Smooth muscle cell (in vitro differentiated cells): ENCODE measurements at regions not wholly inside any gene's neighbourhood (a gene's known extent, or its start where the extent isn't known, plus 50 kb on each side); places are given as distances from the start of the nearest gene placed in this dataset.

Experiments
- DNase-seq: peaks from one replicate; lab custom pipeline; 2025; ENCODE audit not compliant: unreplicated experiment; lab: John Stamatoyannopoulos, UW
- H2AFZ ChIP-seq: fragments of 200-600 bp; sonication (generic); 2 replicates; pipeline ENCODE4 v1.6.0; 2016; ENCODE audit warnings: antibody characterized with exemption, low read depth, mild to moderate bottlenecking
- H3F3A ChIP-seq: fragments of 200-600 bp; sonication (generic); 2 replicates; pipeline ENCODE4 v1.6.0; 2017; ENCODE audit warnings: antibody characterized with exemption, low read depth
- H3K27ac ChIP-seq: fragments of 200-600 bp; sonication (generic); 2 replicates; pipeline ENCODE4 v1.5.1; 2016; ENCODE audit warnings: low read depth, mild to moderate bottlenecking
- H3K27me3 ChIP-seq: fragments of 200-600 bp; sonication (generic); 2 replicates; pipeline ENCODE4 v1.6.1; 2016; ENCODE audit warnings: low read depth, mild to moderate bottlenecking
- H3K36me3 ChIP-seq: fragments of 200-600 bp; sonication (generic); 2 replicates; pipeline ENCODE4 v1.5.1; 2016; ENCODE audit warnings: low read depth
- H3K4me1 ChIP-seq: fragments of 200-600 bp; sonication (generic); 2 replicates; pipeline ENCODE4 v1.5.1; 2016; ENCODE audit warnings: low read depth
- H3K4me2 ChIP-seq: fragments of 200-600 bp; sonication (generic); 2 replicates; pipeline ENCODE4 v1.6.0; 2016; ENCODE audit warnings: mild to moderate bottlenecking
- H3K4me3 ChIP-seq: fragments of 200-600 bp; sonication (generic); 2 replicates; pipeline ENCODE4 v1.5.1; 2016; ENCODE audit warnings: mild to moderate bottlenecking
- H3K79me2 ChIP-seq: fragments of 200-600 bp; sonication (generic); 2 replicates; pipeline ENCODE4 v1.6.0; 2016; ENCODE audit warnings: low read depth, mild to moderate bottlenecking
- H3K9ac ChIP-seq: fragments of 200-600 bp; sonication (generic); 2 replicates; pipeline ENCODE4 v1.6.0; 2016; ENCODE audit warnings: low read depth
- H3K9me3 ChIP-seq: fragments of 200-600 bp; sonication (generic); replicated peaks from 2 replicates; pipeline ENCODE4 v1.5.1; 2016; ENCODE audit warnings: low read depth
- H4K20me1 ChIP-seq: fragments of 200-600 bp; sonication (generic); 2 replicates; pipeline ENCODE4 v1.6.0; 2016; ENCODE audit warnings: low read depth
- CTCF ChIP-seq: fragments of 200-600 bp; sonication (generic); IDR thresholded peaks from 2 replicates; pipeline ENCODE4 v1.5.1; 2017; ENCODE audit warnings: borderline replicate concordance, mild to moderate bottlenecking, antibody characterized with exemption; ENCODE audit not compliant: insufficient read depth, poor library complexity, severe bottlenecking
- WGBS: methylation state at CpG from one replicate; pipeline ENCODE4 v1.1.7; 2016; ENCODE audit warnings: low lambda C conversion rate; 5-methylcytosine and 5-hydroxymethylcytosine counted together

GRCh38 chr6:140879946-140880345 is 1252.8 kb upstream of the GJE1 start:
- TF ChIP-seq CTCF, result no peak

GRCh38 chr6:140874066-140874465 is 1258.7 kb upstream of the GJE1 start:
- no peak for DNase-seq
- no peaks in the 10 kb centered on the region for H3K79me2 ChIP-seq
- no peak overlapping the region for H3K9ac ChIP-seq
- no peaks in the 10 kb centered on the region for H3K27me3 ChIP-seq
- no peak overlapping the region for H3K4me3 ChIP-seq
- 95% methylated on average over 3 of the region's 3 CpGs for WGBS
- H3K9me3 ChIP-seq, result no peaks in the 10 kb centered on the region
- H3K4me1 ChIP-seq, result no peaks in the 10 kb centered on the region
- H2AFZ ChIP-seq, result no peak overlapping the region
- no peaks in the 10 kb centered on the region for H3K36me3 ChIP-seq
- H3K4me2 ChIP-seq, result no peak overlapping the region
- H4K20me1 ChIP-seq, result no peaks in the 10 kb centered on the region
- TF ChIP-seq CTCF, result no peak
- H3F3A ChIP-seq, result no peaks in the 10 kb centered on the region
- no peak overlapping the region for H3K27ac ChIP-seq

More at GRCh38 chr6:140879946-140880345, 1252.8 kb upstream of the GJE1 start:
- no peak overlapping the region for H3K27ac ChIP-seq
- H3F3A ChIP-seq, result no peaks in the 10 kb centered on the region
- H3K4me1 ChIP-seq, result no peaks in the 10 kb centered on the region
- H2AFZ ChIP-seq, result no peak overlapping the region
- H3K36me3 ChIP-seq, result no peaks in the 10 kb centered on the region
- no peaks in the 10 kb centered on the region for H3K9me3 ChIP-seq
- no peak for DNase-seq
- H3K27me3 ChIP-seq, result no peaks in the 10 kb centered on the region
- H3K4me3 ChIP-seq, result no peak overlapping the region
- H3K4me2 ChIP-seq, result no peak overlapping the region
- H3K9ac ChIP-seq, result no peak overlapping the region
- no peaks in the 10 kb centered on the region for H3K79me2 ChIP-seq
- H4K20me1 ChIP-seq, result no peaks in the 10 kb centered on the region

- Histone ChIP-seq H3K27me3 (no peaks in the 10 kb centered on the region), H3K9ac (no peak overlapping the region), H2AFZ (no peak overlapping the region), H4K20me1 (no peaks in the 10 kb centered on the region), H3K27ac (no peak overlapping the region), H3K4me3 (no peak overlapping the region), H3K79me2 (no peaks in the 10 kb centered on the region), H3K4me1 (no peaks in the 10 kb centered on the region), H3K4me2 (no peak overlapping the region), H3K9me3 (no peaks in the 10 kb centered on the region), H3K36me3 (no peaks in the 10 kb centered on the region), H3F3A (no peaks in the 10 kb centered on the region)
- DNase-seq, result no peak
- TF ChIP-seq CTCF, result no peak
These were observed 1259.8 kb upstream of the GJE1 start for GRCh38 chr6:140872885-140873284.

- no peak overlapping the region for H2AFZ ChIP-seq
- H3K27ac ChIP-seq, result no peak overlapping the region
- no peaks in the 10 kb centered on the region for H4K20me1 ChIP-seq
- H3F3A ChIP-seq, result no peaks in the 10 kb centered on the region
- no peaks in the 10 kb centered on the region for H3K27me3 ChIP-seq
- H3K9me3 ChIP-seq, result no peaks in the 10 kb centered on the region
- H3K9ac ChIP-seq, result no peak overlapping the region
- H3K4me1 ChIP-seq, result no peaks in the 10 kb centered on the region
- H3K4me3 ChIP-seq, result no peak overlapping the region
- H3K4me2 ChIP-seq, result no peak overlapping the region
- no peak for TF ChIP-seq CTCF
- H3K36me3 ChIP-seq, result no peaks in the 10 kb centered on the region
- DNase-seq, result no peak
- H3K79me2 ChIP-seq, result no peaks in the 10 kb centered on the region
These were observed 1260.8 kb upstream of the GJE1 start for GRCh38 chr6:140871911-140872310.
